ENCODE measurements at regions not wholly inside any gene's neighbourhood (a gene's known extent, or its start where the extent isn't known, plus 50 kb on each side); places are given as distances from the start of the nearest gene placed in this dataset. TPM values are rescaled to one million over a fixed set of nuclear protein-coding genes. Genes with fewer than 3 reads are reported as not detected.
"Not testable (repeated sequence)": the region's sequence is repeated elsewhere in the genome, so short reads cannot be mapped to it uniquely, and the experiment has no call there.

- TF ChIP-seq ZNF331 (CRISPR knock-in tag; IDR thresholded peaks at IDR 0.05; ENCODE audit: low read depth) (no peak), CREB1 (CRISPR knock-in tag; IDR thresholded peaks at IDR 0.05; ENCODE audit: low read depth) (no peak), ZNF114 (CRISPR knock-in tag; IDR thresholded peaks at IDR 0.05) (no peak), NANOG (IDR thresholded peaks at IDR 0.05; ENCODE audit: borderline replicate concordance) (no peak), STAT1 (IDR thresholded peaks at IDR 0.05; ENCODE audit: unreplicated experiment) (no peak)
- TF ChIP-seq, protein P1, sequence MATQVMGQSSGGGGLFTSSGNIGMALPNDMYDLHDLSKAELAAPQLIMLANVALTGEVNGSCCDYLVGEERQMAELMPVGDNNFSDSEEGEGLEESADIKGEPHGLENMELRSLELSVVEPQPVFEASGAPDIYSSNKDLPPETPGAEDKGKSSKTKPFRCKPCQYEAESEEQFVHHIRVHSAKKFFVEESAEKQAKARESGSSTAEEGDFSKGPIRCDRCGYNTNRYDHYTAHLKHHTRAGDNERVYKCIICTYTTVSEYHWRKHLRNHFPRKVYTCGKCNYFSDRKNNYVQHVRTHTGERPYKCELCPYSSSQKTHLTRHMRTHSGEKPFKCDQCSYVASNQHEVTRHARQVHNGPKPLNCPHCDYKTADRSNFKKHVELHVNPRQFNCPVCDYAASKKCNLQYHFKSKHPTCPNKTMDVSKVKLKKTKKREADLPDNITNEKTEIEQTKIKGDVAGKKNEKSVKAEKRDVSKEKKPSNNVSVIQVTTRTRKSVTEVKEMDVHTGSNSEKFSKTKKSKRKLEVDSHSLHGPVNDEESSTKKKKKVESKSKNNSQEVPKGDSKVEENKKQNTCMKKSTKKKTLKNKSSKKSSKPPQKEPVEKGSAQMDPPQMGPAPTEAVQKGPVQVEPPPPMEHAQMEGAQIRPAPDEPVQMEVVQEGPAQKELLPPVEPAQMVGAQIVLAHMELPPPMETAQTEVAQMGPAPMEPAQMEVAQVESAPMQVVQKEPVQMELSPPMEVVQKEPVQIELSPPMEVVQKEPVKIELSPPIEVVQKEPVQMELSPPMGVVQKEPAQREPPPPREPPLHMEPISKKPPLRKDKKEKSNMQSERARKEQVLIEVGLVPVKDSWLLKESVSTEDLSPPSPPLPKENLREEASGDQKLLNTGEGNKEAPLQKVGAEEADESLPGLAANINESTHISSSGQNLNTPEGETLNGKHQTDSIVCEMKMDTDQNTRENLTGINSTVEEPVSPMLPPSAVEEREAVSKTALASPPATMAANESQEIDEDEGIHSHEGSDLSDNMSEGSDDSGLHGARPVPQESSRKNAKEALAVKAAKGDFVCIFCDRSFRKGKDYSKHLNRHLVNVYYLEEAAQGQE (IDR thresholded peaks at IDR 0.05; ENCODE audit: unreplicated experiment) = no peak
Measured at GRCh38 chr11:67731583-67731982, 57.2 kb upstream of the ALDH3B2 start (continued).

DNA sequence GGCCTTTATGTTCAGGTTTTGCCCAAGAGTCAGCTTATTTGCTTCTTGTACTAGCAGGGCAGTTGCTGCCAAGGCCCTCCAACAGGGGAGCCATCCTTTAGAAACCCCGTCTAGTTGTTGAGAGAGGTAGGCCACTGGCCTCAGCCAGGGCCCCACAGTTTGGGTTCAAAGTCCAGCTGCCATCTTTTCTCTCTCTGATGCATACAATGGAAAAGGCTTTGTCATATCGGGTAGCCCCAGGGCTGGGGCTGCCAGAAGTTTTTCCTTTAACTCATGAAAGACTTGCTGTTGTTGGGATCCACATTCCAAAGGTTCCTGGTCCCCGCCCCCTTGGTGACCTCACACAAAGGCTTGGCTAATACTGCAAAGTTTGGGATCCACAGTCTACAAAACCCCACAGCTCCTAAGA lies 53.7 kb upstream of the ALDH3B2 start:
- H3K27me3 ChIP-seq (ENCODE audit: insufficient read depth); H3K9me2 ChIP-seq (ENCODE audit: insufficient read depth); H3K79me2 ChIP-seq (replicated peaks; ENCODE audit: insufficient read depth); H3F3A ChIP-seq (replicated peaks; ENCODE audit: low read depth); H3K4me3 ChIP-seq; ATAC-seq; H3K9me3 Mint-ChIP-seq; H3K27ac Mint-ChIP-seq; H3K4me3 Mint-ChIP-seq; H4K20me1 ChIP-seq (replicated peaks; ENCODE audit: insufficient read depth); H3K4me2 ChIP-seq; H3K36me3 Mint-ChIP-seq (ENCODE audit: low read depth); H3K4me1 ChIP-seq (ENCODE audit: insufficient read depth); H3K27ac ChIP-seq (ENCODE audit: low read depth); H2AFZ ChIP-seq; H3K27me3 Mint-ChIP-seq (ENCODE audit: insufficient read depth, low read depth, poor library complexity); H3K36me3 ChIP-seq (ENCODE audit: insufficient read depth): not testable (repeated sequence)
- peaks cover 29% of the 10 kb centered on the region for H3K4me1 Mint-ChIP-seq
- DNase-seq (ENCODE audit: low spot score) = peak; percentile 46

- not testable (repeated sequence) for H3K27ac ChIP-seq (ENCODE audit: low read depth); H3K4me2 ChIP-seq; H3K9me2 ChIP-seq (ENCODE audit: insufficient read depth); H3F3A ChIP-seq (replicated peaks; ENCODE audit: low read depth); H3K4me3 ChIP-seq; H3K27me3 Mint-ChIP-seq (ENCODE audit: insufficient read depth, low read depth, poor library complexity); H3K4me3 Mint-ChIP-seq; H3K79me2 ChIP-seq (replicated peaks; ENCODE audit: insufficient read depth); H3K4me1 ChIP-seq (ENCODE audit: insufficient read depth); H3K36me3 Mint-ChIP-seq (ENCODE audit: low read depth); DNase-seq (ENCODE audit: low spot score); H3K27me3 ChIP-seq (ENCODE audit: insufficient read depth); H4K20me1 ChIP-seq (replicated peaks; ENCODE audit: insufficient read depth); H3K9me3 Mint-ChIP-seq; ATAC-seq; H3K27ac Mint-ChIP-seq; H2AFZ ChIP-seq; H3K36me3 ChIP-seq (ENCODE audit: insufficient read depth)
- H3K4me1 Mint-ChIP-seq = peaks cover 33% of the 10 kb centered on the region
Measured at GRCh38 chr11:67727066-67728040, 52.9 kb upstream of the ALDH3B2 start.

Small RNAs in the stretch of these regions (small RNA-seq; reads per million reads assigned to genes)
- gene AP003385.4 (ENCODE audit: low replicate concordance) (not detected), gene AP003716.2 (ENCODE audit: low replicate concordance) (not detected), gene RNU6-46P (ENCODE audit: low replicate concordance) (0.20 reads per million)

Measured in GM23338 (cell line).